ENCODE measurements at regions not wholly inside any gene's neighbourhood (a gene's known extent, or its start where the extent isn't known, plus 50 kb on each side); places are given as distances from the start of the nearest gene placed in this dataset.

GRCh38 chr10:29738341-29738740 lies 103.6 kb upstream of the SVIL start:
- H3K36me3 ChIP-seq (ENCODE audit: low read depth, low read length), result no peaks in the 10 kb centered on the region
- ChIA-PET CTCF (no interaction called here), POLR2A (ENCODE audit: unreplicated experiment) (no interaction called here)
- no peaks in the 10 kb centered on the region for H3K9me2 ChIP-seq (replicated peaks; ENCODE audit: low read length)
- H3K4me1 ChIP-seq (ENCODE audit: insufficient read depth, low read length), result peaks cover 13% of the 10 kb centered on the region; the same call in 1 of the 2 replicates
- H3K4me3 ChIP-seq (ENCODE audit: low read length), result no peak overlapping the region
- TF ChIP-seq EZH2 (IDR thresholded peaks at IDR 0.05; ENCODE audit: low read length, unreplicated experiment), result no peak
- TF ChIP-seq EZH2phosphoT487 (IDR thresholded peaks at IDR 0.05; ENCODE audit: borderline replicate concordance, low read length), result no peak
- no peak for TF ChIP-seq CTCF (conservative IDR thresholded peaks at IDR 0.05; ENCODE audit: low read depth, low read length)
- no peak overlapping the region for H2AFZ ChIP-seq (ENCODE audit: low read length)
- H3K27ac ChIP-seq (ENCODE audit: low read length), result no peak overlapping the region
- peaks cover 20% of the 10 kb centered on the region for H3K79me2 ChIP-seq (ENCODE audit: low read length)
- no peak overlapping the region for H3K9ac ChIP-seq (ENCODE audit: low read length)
- no peak overlapping the region for H3K4me2 ChIP-seq (ENCODE audit: low read length)
- H3K27me3 ChIP-seq (ENCODE audit: low read length), result no peaks in the 10 kb centered on the region
- no peaks in the 10 kb centered on the region for H3K9me3 ChIP-seq (ENCODE audit: low read length)
- BruUV-seq (replicated peaks), result no TSS peak
- no peak for DNase-seq
- peaks cover 14% of the 10 kb centered on the region for H4K20me1 ChIP-seq (ENCODE audit: low read length)
- ATAC-seq, result no peak
- H3F3A ChIP-seq (ENCODE audit: low read length, unreplicated experiment), result no peaks in the 10 kb centered on the region
- intact Hi-C loops (cut with micrococcal nuclease), result loop anchor here (5.0 kb wide), 2 partner anchors 64 to 101 kb away; no protein-coding TSS in a partner anchor

GRCh38 chr10:29737074-29737593 lies 102.4 kb upstream of the SVIL start:
- BruUV-seq (replicated peaks), result no TSS peak
- H3F3A ChIP-seq (ENCODE audit: low read length, unreplicated experiment), result no peaks in the 10 kb centered on the region
- no peak for TF ChIP-seq EZH2 (IDR thresholded peaks at IDR 0.05; ENCODE audit: low read length, unreplicated experiment)
- TF ChIP-seq EZH2phosphoT487 (IDR thresholded peaks at IDR 0.05; ENCODE audit: borderline replicate concordance, low read length), result no peak
- TF ChIP-seq CTCF (conservative IDR thresholded peaks at IDR 0.05; ENCODE audit: low read depth, low read length), result no peak
- no peaks in the 10 kb centered on the region for H3K9me3 ChIP-seq (ENCODE audit: low read length)
- peak overlapping the region; percentile 57 for H2AFZ ChIP-seq (ENCODE audit: low read length)
- peaks cover 13% of the 10 kb centered on the region; the same call in 1 of the 2 replicates for H3K4me1 ChIP-seq (ENCODE audit: insufficient read depth, low read length)
- CTCF ChIA-PET, result interaction anchor here (0.6 kb wide), 1 partner anchor 292 kb away, joined by 3 read pairs; no protein-coding TSS in a partner anchor
- H3K27me3 ChIP-seq (ENCODE audit: low read length), result no peaks in the 10 kb centered on the region
- no peak overlapping the region for H3K27ac ChIP-seq (ENCODE audit: low read length)
- H4K20me1 ChIP-seq (ENCODE audit: low read length), result peaks cover 24% of the 10 kb centered on the region
- DNase-seq (peak; percentile 54), ATAC-seq (no peak)
- no peaks in the 10 kb centered on the region for H3K36me3 ChIP-seq (ENCODE audit: low read depth, low read length)
- peak overlapping the region; percentile 81 for H3K4me3 ChIP-seq (ENCODE audit: low read length)
- H3K9me2 ChIP-seq (replicated peaks; ENCODE audit: low read length), result no peaks in the 10 kb centered on the region
- POLR2A ChIA-PET (ENCODE audit: unreplicated experiment), result no interaction called here
- H3K9ac ChIP-seq (ENCODE audit: low read length), result peak overlapping the region; percentile 89
- intact Hi-C loops (cut with micrococcal nuclease), result loop anchor here (2.0 to 5.0 kb wide), 3 partner anchors 65 to 146 kb away; no protein-coding TSS in a partner anchor
- H3K4me2 ChIP-seq (ENCODE audit: low read length), result peak overlapping the region; percentile 91
- H3K79me2 ChIP-seq (ENCODE audit: low read length), result peaks cover 32% of the 10 kb centered on the region

DNA sequence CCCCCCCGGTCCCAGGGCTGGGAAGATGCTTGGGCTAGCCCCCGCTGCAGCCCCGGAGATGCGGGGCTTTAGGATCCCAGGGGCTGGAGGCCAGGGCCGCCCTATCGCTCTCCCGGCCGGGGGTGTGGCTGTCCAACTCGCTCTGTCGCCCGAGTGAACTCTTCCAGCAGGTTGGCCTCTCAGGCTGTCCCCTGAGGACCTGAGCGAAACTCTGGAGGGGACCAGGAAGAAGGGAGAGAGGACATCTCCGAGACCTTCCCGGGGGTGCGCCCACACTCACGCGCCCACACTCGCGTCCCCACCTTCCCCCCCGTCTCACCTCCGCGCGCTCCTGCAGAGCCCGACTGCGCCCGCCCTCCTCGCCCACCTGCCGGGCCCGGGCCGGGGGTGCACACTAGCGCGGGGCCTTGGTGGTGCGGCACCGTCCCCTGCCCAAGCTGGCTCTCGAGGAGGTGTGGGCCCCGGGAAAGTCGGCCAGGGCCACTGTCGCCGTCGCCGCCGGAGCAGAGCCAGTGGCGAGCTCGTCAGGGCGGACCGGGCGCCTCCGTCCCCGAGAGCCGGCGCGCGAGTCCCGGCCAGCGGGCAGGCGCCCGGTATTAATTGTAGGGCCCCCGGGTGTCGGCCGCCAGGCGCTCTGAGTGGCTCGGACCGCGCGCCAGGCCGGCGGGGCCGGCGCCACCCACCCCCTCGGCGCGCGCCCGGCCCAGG lies 101.7 kb upstream of the SVIL start:
- intact Hi-C loops (cut with micrococcal nuclease), result loop anchor here (1.0 to 5.0 kb wide), 4 partner anchors 66 to 146 kb away; no protein-coding TSS in a partner anchor

More for the DNA sequence above, 101.7 kb upstream of the SVIL start:
- H4K20me1 ChIP-seq (ENCODE audit: low read length), result peaks cover 29% of the 10 kb centered on the region
- CTCF ChIA-PET, result interaction anchor here (0.6 kb wide), 2 partner anchors 146 to 291 kb away, joined by 3 read pairs; no protein-coding TSS in a partner anchor
- POLR2A ChIA-PET (ENCODE audit: unreplicated experiment), result no interaction called here
- H3K27ac ChIP-seq (ENCODE audit: low read length), result peak overlapping the region; percentile 69
- H3K9me3 ChIP-seq (ENCODE audit: low read length), result no peaks in the 10 kb centered on the region
- ATAC-seq (peak; percentile 55), DNase-seq (no peak)
- BruUV-seq (replicated peaks), result no TSS peak
- H3K4me2 ChIP-seq (ENCODE audit: low read length), result peak overlapping the region; percentile 91
- no peaks in the 10 kb centered on the region for H3K9me2 ChIP-seq (replicated peaks; ENCODE audit: low read length)
- H2AFZ ChIP-seq (ENCODE audit: low read length), result peak overlapping the region; percentile 78
- H3K4me1 ChIP-seq (ENCODE audit: insufficient read depth, low read length), result peaks cover 13% of the 10 kb centered on the region; the same call in 1 of the 2 replicates
- H3K9ac ChIP-seq (ENCODE audit: low read length), result peak overlapping the region; percentile 89
- peaks cover 39% of the 10 kb centered on the region for H3K79me2 ChIP-seq (ENCODE audit: low read length)
- H3F3A ChIP-seq (ENCODE audit: low read length, unreplicated experiment), result no peaks in the 10 kb centered on the region
- H3K4me3 ChIP-seq (ENCODE audit: low read length), result peak overlapping the region; percentile 81
- TF ChIP-seq EZH2phosphoT487 (IDR thresholded peaks at IDR 0.05; ENCODE audit: borderline replicate concordance, low read length) (no peak), EZH2 (IDR thresholded peaks at IDR 0.05; ENCODE audit: low read length, unreplicated experiment) (no peak), CTCF (conservative IDR thresholded peaks at IDR 0.05; ENCODE audit: low read depth, low read length) (no peak)
- H3K36me3 ChIP-seq (ENCODE audit: low read depth, low read length), result no peaks in the 10 kb centered on the region
- no peaks in the 10 kb centered on the region for H3K27me3 ChIP-seq (ENCODE audit: low read length)
